ENCODE measurements at regions not wholly inside any gene's neighbourhood (a gene's known extent, or its start where the extent isn't known, plus 50 kb on each side); places are given as distances from the start of the nearest gene placed in this dataset.

DNA sequence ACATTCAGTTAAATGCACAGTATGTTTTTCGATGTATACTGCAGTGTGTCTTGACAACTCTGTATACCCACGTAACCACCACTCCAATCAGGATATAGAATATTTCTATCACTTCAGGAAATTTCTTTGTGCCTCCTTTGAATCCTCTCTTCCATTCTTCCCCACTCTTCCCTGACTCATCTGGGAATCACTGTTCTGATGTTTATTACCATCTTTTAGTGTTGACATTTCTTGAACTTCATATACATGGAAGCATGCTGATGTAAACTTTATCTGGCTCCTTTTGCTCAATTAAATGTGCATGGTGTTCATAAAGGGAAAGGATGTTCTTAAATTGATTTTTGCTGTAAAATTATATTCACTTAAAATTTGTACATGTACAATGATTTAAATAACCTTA is 319.9 kb downstream of the PCDH7 start:
- no peaks in the 10 kb centered on the region for H3K79me2 ChIP-seq
- no peaks in the 10 kb centered on the region for H3K36me3 ChIP-seq (ENCODE audit: control insufficient read depth, insufficient read depth, low read length)
- H3K9me3 ChIP-seq (ENCODE audit: control insufficient read depth, low read length) = no peaks in the 10 kb centered on the region
- no peak overlapping the region for H3K4me3 ChIP-seq (ENCODE audit: low read depth, low read length)
- H3K4me2 ChIP-seq (ENCODE audit: low read length) = no peak overlapping the region
- no peak overlapping the region for H3K27ac ChIP-seq
- no peaks in the 10 kb centered on the region for H3K4me1 ChIP-seq
- H3K9ac ChIP-seq = no peak overlapping the region
- TF ChIP-seq, protein P1, sequence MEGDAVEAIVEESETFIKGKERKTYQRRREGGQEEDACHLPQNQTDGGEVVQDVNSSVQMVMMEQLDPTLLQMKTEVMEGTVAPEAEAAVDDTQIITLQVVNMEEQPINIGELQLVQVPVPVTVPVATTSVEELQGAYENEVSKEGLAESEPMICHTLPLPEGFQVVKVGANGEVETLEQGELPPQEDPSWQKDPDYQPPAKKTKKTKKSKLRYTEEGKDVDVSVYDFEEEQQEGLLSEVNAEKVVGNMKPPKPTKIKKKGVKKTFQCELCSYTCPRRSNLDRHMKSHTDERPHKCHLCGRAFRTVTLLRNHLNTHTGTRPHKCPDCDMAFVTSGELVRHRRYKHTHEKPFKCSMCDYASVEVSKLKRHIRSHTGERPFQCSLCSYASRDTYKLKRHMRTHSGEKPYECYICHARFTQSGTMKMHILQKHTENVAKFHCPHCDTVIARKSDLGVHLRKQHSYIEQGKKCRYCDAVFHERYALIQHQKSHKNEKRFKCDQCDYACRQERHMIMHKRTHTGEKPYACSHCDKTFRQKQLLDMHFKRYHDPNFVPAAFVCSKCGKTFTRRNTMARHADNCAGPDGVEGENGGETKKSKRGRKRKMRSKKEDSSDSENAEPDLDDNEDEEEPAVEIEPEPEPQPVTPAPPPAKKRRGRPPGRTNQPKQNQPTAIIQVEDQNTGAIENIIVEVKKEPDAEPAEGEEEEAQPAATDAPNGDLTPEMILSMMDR (IDR thresholded peaks at IDR 0.05) = no peak
- H2AFZ ChIP-seq = no peak overlapping the region
- H3K27me3 ChIP-seq (ENCODE audit: control insufficient read depth, insufficient read depth, low read length) = no peaks in the 10 kb centered on the region

DNA sequence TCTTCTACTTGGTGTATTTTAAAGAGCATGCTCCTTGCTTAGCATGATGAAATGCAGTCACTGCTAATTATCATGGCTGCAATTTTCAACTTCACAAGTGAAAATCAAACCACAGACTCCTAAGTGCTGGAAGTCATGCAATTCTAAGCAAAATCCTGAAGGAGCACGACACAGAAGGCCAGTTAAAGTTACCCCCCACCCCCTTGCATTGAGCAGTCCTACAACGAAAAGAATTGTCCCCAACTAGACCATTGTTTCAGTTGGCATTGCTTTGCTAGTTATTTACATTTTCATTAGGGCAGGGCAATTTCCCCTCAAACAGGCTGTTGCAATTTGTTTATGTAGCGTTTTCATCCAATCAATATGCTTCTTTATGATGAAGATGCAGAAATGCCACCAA is 321.2 kb downstream of the PCDH7 start:
- H3K9me3 ChIP-seq (ENCODE audit: control insufficient read depth, low read length) = no peaks in the 10 kb centered on the region
- TF ChIP-seq, protein P1 (IDR thresholded peaks at IDR 0.05) = no peak
- no peak overlapping the region for H2AFZ ChIP-seq
- H3K36me3 ChIP-seq (ENCODE audit: control insufficient read depth, insufficient read depth, low read length) = no peaks in the 10 kb centered on the region
- no peak overlapping the region for H3K27ac ChIP-seq
- H3K4me1 ChIP-seq = no peaks in the 10 kb centered on the region
- H3K27me3 ChIP-seq (ENCODE audit: control insufficient read depth, insufficient read depth, low read length) = no peaks in the 10 kb centered on the region
- no peaks in the 10 kb centered on the region for H3K79me2 ChIP-seq
- no peak overlapping the region for H3K4me3 ChIP-seq (ENCODE audit: low read depth, low read length)
- no peak overlapping the region for H3K9ac ChIP-seq
- no peak overlapping the region for H3K4me2 ChIP-seq (ENCODE audit: low read length)

DNA sequence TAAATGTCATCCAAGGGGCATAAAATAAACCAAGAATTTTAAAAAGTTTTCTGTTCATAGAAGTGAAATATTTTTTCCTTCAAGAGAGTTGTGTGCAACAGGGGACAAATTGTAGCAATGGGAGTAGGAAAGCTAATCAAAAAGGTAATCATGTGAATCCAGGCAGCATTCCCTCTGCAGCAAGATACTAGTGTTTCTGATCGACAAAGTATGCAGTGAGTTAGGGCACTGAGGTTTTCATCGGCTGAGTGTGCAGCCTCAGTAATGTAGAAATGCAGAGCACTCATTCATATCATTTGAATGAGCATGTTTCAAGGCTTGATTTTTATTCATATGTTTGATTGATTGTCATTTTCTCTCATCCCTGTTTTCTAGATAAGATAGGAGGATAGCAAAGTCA is 321.7 kb downstream of the PCDH7 start:
- TF ChIP-seq, protein P1 (IDR thresholded peaks at IDR 0.05) = no peak
- Histone ChIP-seq H3K4me1 (no peaks in the 10 kb centered on the region), H3K4me3 (ENCODE audit: low read depth, low read length) (no peak overlapping the region), H3K79me2 (no peaks in the 10 kb centered on the region), H3K36me3 (ENCODE audit: control insufficient read depth, insufficient read depth, low read length) (no peaks in the 10 kb centered on the region), H3K27me3 (ENCODE audit: control insufficient read depth, insufficient read depth, low read length) (no peaks in the 10 kb centered on the region), H3K9ac (no peak overlapping the region), H2AFZ (no peak overlapping the region), H3K27ac (no peak overlapping the region), H3K4me2 (ENCODE audit: low read length) (no peak overlapping the region), H3K9me3 (ENCODE audit: control insufficient read depth, low read length) (no peaks in the 10 kb centered on the region)

DNA sequence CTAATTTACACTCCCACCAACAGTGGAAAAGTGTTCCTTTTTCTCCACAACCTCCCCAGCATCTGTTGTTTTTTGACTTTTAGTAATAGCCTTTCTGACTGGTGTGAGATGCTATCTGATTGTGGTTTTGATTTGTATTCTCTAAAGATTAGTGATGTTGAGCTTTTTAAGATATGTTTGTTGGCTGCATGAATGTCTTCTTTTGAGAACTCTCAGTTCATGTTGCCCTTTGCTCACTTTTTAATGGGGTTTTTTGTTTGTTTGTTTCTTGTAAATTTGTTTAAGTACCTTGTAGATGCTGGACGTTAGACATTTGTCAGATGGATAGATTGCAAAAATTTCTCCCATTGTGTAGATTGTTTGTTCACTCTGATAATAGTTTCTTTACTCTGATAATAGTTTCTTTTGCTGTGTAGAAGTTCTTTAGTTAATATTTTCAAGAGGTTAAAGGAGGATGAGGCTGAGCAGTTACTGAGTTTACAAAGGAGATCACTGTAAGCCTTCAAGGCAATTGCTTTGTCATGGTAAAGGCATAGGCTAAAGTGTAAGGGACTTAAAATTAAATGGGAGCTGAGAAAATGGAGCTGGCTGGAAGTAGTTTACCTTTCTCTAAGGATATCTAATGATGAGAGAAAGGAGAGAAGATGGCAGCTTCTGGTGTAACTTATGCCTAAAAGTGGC is 323.4 kb downstream of the PCDH7 start:
- Histone ChIP-seq H3K9me3 (ENCODE audit: control insufficient read depth, low read length) (no peaks in the 10 kb centered on the region), H3K4me3 (ENCODE audit: low read depth, low read length) (no peak overlapping the region), H3K4me1 (no peaks in the 10 kb centered on the region), H3K79me2 (no peaks in the 10 kb centered on the region), H3K4me2 (ENCODE audit: low read length) (no peak overlapping the region), H3K9ac (no peak overlapping the region), H2AFZ (no peak overlapping the region), H3K36me3 (ENCODE audit: control insufficient read depth, insufficient read depth, low read length) (no peaks in the 10 kb centered on the region), H3K27ac (no peak overlapping the region), H3K27me3 (ENCODE audit: control insufficient read depth, insufficient read depth, low read length) (no peaks in the 10 kb centered on the region)
- TF ChIP-seq, protein P1 (IDR thresholded peaks at IDR 0.05) = no peak

DNA sequence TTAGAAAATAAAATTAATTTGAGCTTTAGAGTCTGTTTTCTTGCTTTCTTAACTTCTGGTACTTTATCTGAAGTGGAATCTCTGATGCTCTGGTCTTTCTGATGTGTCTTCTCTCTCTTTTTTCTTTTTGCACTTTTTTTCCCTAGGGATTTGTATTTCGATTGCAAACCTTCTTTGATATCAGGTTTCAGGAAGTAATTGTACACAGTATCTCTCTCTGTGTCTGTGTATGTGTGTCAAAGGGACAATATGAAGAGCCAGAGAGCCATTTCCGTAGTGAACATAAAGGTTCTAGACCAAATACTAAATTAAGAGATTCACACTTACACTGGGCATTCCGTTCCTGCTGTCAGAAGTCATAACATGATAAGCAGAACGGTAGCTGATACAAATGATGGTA is 325.0 kb downstream of the PCDH7 start:
- Histone ChIP-seq H3K27me3 (ENCODE audit: control insufficient read depth, insufficient read depth, low read length) (no peaks in the 10 kb centered on the region), H3K36me3 (ENCODE audit: control insufficient read depth, insufficient read depth, low read length) (no peaks in the 10 kb centered on the region), H3K4me2 (ENCODE audit: low read length) (no peak overlapping the region), H3K9ac (no peak overlapping the region), H3K9me3 (ENCODE audit: control insufficient read depth, low read length) (no peaks in the 10 kb centered on the region), H3K27ac (no peak overlapping the region), H3K79me2 (no peaks in the 10 kb centered on the region), H2AFZ (no peak overlapping the region), H3K4me1 (no peaks in the 10 kb centered on the region), H3K4me3 (ENCODE audit: low read depth, low read length) (no peak overlapping the region)
- TF ChIP-seq, protein P1 (IDR thresholded peaks at IDR 0.05) = no peak
